DMS153 treated with DMSO at 0.1 percent for 48 hours (cell line): ENCODE measurements at regions not wholly inside any gene's neighbourhood (a gene's known extent, or its start where the extent isn't known, plus 50 kb on each side); places are given as distances from the start of the nearest gene placed in this dataset.

Source experiments
- DNase-seq: peaks from one replicate; lab custom pipeline; 2025; ENCODE audit not compliant: unreplicated experiment; lab: John Stamatoyannopoulos, UW

DNA sequence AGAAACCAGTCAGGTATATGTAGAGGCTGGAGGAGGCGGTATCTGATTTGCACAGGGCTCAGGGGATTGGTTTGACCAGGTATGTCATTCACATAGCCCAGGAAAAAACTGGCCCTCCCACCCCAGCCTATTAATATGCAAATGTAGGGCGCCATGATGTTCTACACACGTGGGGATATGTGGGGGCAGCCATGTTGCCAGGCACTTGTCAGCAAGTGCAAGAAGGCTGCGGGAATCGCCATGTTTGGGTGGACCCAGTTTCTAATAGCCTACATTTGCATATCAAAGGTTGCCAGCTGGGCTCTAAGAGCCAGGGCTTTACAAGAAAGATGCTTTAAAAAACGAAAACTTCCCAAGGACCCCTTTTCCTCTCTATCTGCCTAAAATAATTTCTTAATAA, 335.1 kb downstream of the SMARCA1 start:
- DNase-seq, result no peak

- no peak for DNase-seq
Observed at GRCh38 chrX:129176710-129177109, 346.6 kb downstream of the SMARCA1 start.

- DNase-seq, result no peak
Observed at GRCh38 chrX:129161108-129161507, 362.2 kb downstream of the SMARCA1 start.

- DNase-seq, result no peak
Observed at GRCh38 chrX:129158505-129158904, 364.8 kb downstream of the SMARCA1 start.

- no peak for DNase-seq
Observed at GRCh38 chrX:129145840-129146272, 377.4 kb downstream of the SMARCA1 start.

GRCh38 chrX:129145385-129145784, 377.9 kb downstream of the SMARCA1 start:
- DNase-seq, result no peak

GRCh38 chrX:129144172-129145038, 378.9 kb downstream of the SMARCA1 start:
- DNase-seq, result no peak

DNA sequence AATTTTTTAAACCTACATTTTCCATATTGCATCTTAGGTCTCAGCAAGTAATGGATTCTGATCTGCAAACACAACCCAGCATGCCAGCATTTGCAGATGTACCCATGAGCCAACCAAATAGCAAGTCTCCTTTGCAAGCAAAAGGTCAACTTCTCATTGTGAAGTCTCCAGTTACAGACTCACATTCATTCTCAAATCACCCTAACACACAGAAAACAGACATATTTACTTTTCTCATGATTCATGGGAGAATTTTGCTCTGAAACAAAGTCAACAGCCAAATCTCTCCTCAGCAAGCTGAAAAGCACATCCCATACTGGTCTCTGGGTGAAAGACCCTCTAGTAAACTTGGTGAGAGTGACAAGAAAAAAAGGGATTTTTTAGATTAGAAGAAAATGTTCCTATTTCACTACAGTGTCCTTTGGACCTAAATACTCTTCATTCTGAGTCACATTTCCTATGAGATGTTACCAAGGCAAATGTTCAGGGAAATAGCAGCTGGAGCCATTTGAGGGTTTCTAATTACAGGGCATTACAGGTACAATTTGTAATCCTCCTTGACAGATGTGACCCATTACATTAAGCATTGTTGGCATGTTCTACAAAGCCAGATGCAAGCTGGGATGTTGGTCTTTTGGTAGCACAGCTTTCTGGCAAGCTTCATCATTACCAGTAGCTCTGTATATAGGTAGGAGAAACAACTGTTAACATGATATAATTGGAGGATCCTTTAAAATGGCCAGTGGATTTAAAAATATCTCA, 383.3 kb downstream of the SMARCA1 start:
- peak; percentile 71 for DNase-seq

DNA sequence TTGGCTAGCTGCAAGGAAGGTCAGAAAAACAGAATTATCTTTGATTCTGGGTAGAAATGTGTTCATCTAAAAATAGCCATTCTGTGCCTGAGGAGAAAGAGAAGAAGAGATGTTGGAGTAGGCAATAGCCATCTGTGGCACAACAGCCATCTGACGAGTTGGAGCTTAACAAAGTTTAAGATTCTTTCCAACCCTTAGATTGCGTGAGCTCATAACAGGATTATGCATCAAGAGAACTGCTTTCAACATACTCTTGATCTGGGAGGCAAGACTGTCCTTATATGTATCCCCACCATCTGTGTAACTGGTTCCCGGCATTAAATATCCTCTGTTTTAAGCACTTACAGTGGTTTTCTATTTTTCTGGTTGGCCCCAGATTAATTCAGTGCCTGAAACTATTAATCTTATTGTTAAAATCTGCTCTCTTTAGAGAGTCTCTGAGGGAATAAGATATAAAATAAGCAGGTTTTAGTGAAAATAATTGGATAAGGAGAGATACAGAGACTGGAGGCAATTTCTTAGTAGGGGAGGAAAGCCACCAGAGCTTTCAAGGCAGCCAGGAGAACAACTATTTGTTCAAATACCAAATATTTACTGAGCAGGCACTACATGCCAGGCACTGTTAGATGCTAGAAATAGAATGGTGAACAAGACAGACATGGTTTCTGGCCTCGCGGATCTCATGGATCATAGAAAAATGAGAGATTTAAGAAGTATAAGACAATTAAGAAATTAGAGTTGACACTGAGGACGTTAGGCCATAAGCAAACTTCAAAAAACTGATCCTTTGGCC, 398.0 kb downstream of the SMARCA1 start:
- no peak for DNase-seq

DNA sequence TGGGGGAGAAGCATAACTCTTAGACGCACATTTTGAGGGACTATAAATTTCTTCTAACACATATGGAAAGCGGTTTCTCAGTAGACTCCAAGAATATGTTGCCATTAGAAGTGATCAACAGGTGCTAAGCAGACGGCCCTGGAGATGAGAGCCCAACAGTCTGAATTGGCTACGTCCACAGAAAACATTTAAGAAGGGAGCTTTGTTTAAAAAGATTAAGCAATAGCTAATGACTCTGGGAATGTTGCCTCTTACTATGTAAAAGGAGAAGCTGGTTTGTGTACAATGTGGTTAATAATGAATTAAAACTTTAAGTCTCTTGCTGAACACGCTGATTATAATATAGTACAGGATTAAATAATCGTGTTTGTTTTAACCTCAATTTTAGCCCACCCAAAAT, 399.5 kb downstream of the SMARCA1 start:
- DNase-seq, result no peak

DNA sequence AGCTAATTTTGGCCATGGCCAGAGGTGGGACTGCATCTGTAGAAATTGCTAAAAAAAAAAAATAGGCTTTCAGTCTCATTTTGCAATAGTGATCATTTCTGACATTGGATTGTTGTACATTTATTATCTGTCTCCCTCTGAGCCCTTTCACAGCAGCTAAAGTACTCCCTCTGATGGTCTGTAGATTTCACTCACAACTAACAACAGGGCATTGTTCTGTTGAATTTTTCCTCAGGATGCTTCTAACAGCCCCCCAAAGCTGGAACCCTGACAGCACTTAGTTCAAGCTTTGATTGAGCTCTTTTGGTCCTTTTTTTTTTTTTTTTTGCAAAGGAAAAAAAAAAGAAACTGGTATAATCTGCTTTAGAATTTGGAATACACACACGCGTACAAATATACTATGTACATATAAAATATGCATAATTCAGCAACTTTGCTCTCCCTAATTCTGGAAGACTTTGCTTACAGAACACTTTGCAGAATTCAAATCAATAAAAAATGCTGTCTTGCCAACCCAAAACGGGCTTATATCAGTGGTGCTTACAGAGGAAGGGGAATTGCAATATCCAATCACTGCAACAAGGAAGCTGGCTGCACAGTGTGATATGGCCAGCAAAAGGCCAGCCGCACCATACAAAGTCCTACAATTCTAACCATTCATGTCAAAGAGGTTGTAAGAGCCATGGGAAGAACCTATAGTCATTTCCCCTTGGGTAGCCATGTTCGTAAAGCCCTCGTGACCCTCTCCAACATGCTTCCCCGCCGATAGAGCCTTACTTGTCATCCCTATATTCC, 406.4 kb downstream of the SMARCA1 start:
- no peak for DNase-seq

GRCh38 chrX:129115935-129116334, 407.4 kb downstream of the SMARCA1 start:
- DNase-seq, result no peak

GRCh38 chrX:129115104-129115503, 408.2 kb downstream of the SMARCA1 start:
- DNase-seq, result no peak

GRCh38 chrX:129111081-129111798, 412.1 kb downstream of the SMARCA1 start:
- no peak for DNase-seq

- peak; percentile 95 for DNase-seq
Observed at GRCh38 chrX:129108936-129109335, 414.4 kb downstream of the SMARCA1 start.

- no peak for DNase-seq
Observed at GRCh38 chrX:129099207-129099606, 424.1 kb downstream of the SMARCA1 start.

- DNase-seq, result no peak
Observed at GRCh38 chrX:129097668-129098067, 425.6 kb downstream of the SMARCA1 start.

DNA sequence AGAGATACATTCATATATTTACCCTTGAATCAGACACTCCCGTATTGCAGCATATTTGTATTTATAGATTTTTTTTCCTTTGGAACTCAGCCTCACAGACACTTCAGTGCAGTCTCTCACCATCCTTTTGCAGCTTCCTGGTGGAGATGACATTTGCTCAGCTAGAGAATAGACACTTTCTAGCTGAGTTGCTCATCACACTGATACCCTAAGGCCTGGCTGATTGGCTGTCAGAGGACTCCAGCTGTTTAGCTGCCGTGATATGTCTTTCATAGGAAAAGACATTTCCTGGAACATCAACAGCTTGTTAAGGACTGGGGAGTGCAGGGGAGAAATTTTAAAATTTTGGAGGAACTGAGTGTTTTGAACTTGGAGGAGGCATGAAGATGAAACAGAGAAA, 429.6 kb downstream of the SMARCA1 start:
- no peak for DNase-seq

- DNase-seq, result no peak
Observed at GRCh38 chrX:129092757-129093156, 430.5 kb downstream of the SMARCA1 start.

DNA sequence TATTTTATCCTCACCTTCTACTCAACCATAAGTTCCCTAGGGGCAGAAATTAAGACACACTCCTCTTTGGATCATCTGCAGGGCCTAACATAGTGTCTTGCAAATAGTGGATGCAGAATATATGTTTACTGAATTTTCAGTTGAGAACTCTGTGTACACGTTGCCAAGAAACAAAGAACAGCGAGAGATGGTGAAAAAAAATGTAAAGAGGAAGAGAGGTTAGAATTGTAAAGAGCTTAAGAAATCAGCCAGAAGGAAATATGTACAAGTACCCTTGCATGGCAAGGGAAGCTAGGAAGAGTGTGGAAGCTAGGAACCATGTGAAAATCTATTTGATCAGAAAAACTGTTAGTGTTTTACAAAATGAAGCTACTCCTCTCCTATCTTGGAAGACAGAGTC, 431.0 kb downstream of the SMARCA1 start:
- DNase-seq, result no peak
